Mesendoderm (in vitro differentiated cells): ENCODE measurements at regions not wholly inside any gene's neighbourhood (a gene's known extent, or its start where the extent isn't known, plus 50 kb on each side); places are given as distances from the start of the nearest gene placed in this dataset.

Experiments used
- DNase-seq: peaks from one replicate; pipeline ENCODE4 v3.0.0; 2013
- H2AK5ac ChIP-seq: 2 replicates; pipeline ENCODE4 v1.6.1; 2013; ENCODE audit warnings: low read length, inconsistent platforms
- H2BK120ac ChIP-seq: 2 replicates; pipeline ENCODE4 v1.6.1; 2013; ENCODE audit warnings: low read depth, mild to moderate bottlenecking, low read length, moderate library complexity, mixed read lengths
- H2BK15ac ChIP-seq: replicated peaks from 2 replicates; pipeline ENCODE4 v1.6.1; 2013; ENCODE audit warnings: low read depth, mild to moderate bottlenecking, moderate library complexity
- H2BK5ac ChIP-seq: 2 replicates; pipeline ENCODE4 v1.6.1; 2013; ENCODE audit warnings: low read length, inconsistent platforms
- H3K18ac ChIP-seq: 2 replicates; pipeline ENCODE4 v1.6.1; 2013; ENCODE audit warnings: mild to moderate bottlenecking, low read length, mixed read lengths
- H3K23ac ChIP-seq: one replicate; pipeline ENCODE4 v1.6.1; 2013; ENCODE audit warnings: low read length
- H3K27ac ChIP-seq: 2 replicates; pipeline ENCODE4 v1.5.1; 2013; ENCODE audit warnings: low read depth, mild to moderate bottlenecking, inconsistent platforms, low read length, moderate library complexity
- H3K27me3 ChIP-seq: 2 replicates; pipeline ENCODE4 v1.6.1; 2013; ENCODE audit warnings: low read length, control low read depth, mild to moderate bottlenecking, inconsistent platforms; ENCODE audit not compliant: insufficient read depth, poor library complexity
- H3K36me3 ChIP-seq: 2 replicates; pipeline ENCODE4 v1.6.1; 2013; ENCODE audit warnings: low read length, inconsistent platforms; ENCODE audit not compliant: control insufficient read depth, insufficient read depth
- H3K4ac ChIP-seq: one replicate; pipeline ENCODE4 v1.6.1; 2013; ENCODE audit warnings: low read depth, mild to moderate bottlenecking, low read length, moderate library complexity
- H3K4me1 ChIP-seq: 2 replicates; pipeline ENCODE4 v1.6.1; 2013; ENCODE audit warnings: low read depth, low read length, inconsistent platforms; ENCODE audit not compliant: control insufficient read depth
- H3K4me2 ChIP-seq: 2 replicates; pipeline ENCODE4 v1.6.1; 2013; ENCODE audit warnings: low read length
- H3K4me3 ChIP-seq: 2 replicates; pipeline ENCODE4 v1.5.1; 2013; ENCODE audit warnings: mild to moderate bottlenecking, low read length
- H3K56ac ChIP-seq: one replicate; pipeline ENCODE4 v1.6.1; 2013; ENCODE audit warnings: low read length
- H3K79me1 ChIP-seq: 2 replicates; pipeline ENCODE4 v1.6.1; 2013; ENCODE audit warnings: low read length, inconsistent platforms
- H3K79me2 ChIP-seq: 2 replicates; pipeline ENCODE4 v1.6.1; 2013; ENCODE audit warnings: mild to moderate bottlenecking, low read length; ENCODE audit not compliant: control insufficient read depth, insufficient read depth
- H3K9ac ChIP-seq: 2 replicates; pipeline ENCODE4 v1.6.1; 2013; ENCODE audit warnings: low read length, inconsistent platforms
- H4K5ac ChIP-seq: one replicate; pipeline ENCODE4 v1.6.1; 2013; ENCODE audit warnings: low read length
- H4K8ac ChIP-seq: one replicate; pipeline ENCODE4 v1.6.1; 2013; ENCODE audit warnings: low read depth, mild to moderate bottlenecking, control low read depth, low read length, moderate library complexity
- WGBS: extraction: QIAGEN DNeasy Blood & Tissue Kit; methylation state at CpG from one replicate; pipeline ENCODE4 v1.1.7; 2013; ENCODE audit warnings: low lambda C conversion rate, missing lambda C conversion rate; ENCODE audit not compliant: insufficient coverage; ENCODE audit errors: extremely low coverage; 5-methylcytosine and 5-hydroxymethylcytosine counted together

DNA sequence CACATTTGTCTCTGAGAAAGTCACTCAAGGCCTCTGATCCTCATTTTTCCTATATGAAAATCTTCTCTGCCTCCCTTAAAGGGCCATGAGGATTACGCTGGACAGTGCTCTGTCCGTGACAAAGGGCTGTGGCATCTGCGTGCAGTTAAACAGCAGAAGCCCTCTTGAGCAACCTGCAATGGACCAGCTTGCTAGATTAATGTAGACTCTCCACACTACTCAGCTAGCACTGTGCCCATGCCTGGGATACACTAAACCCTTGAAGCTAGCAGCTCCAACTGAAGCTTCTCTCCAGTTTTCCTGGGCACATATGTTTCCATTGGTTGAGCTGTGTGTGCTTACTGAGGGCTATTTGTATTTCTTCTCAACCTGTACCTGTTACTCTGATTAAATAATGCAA lies 303.8 kb downstream of the RPLP1 start:
- H2BK120ac ChIP-seq, result no peak overlapping the region
- no peak overlapping the region for H3K27ac ChIP-seq
- no peak overlapping the region for H3K56ac ChIP-seq
- no peak for DNase-seq
- H3K23ac ChIP-seq, result no peak overlapping the region
- H2AK5ac ChIP-seq, result no peak overlapping the region
- H3K4me2 ChIP-seq, result no peak overlapping the region
- H2BK15ac ChIP-seq, result no peak overlapping the region
- H3K36me3 ChIP-seq, result no peaks in the 10 kb centered on the region
- no peak overlapping the region for H2BK5ac ChIP-seq
- no peak overlapping the region for H4K8ac ChIP-seq
- no peak overlapping the region for H3K18ac ChIP-seq
- no peak overlapping the region for H3K4ac ChIP-seq
- no peak overlapping the region for H3K9ac ChIP-seq
- no CpG with 5 or more reads among the region's 3 CpGs for WGBS
- H3K27me3 ChIP-seq, result no peaks in the 10 kb centered on the region
- H3K79me2 ChIP-seq, result no peaks in the 10 kb centered on the region
- no peak overlapping the region for H3K4me3 ChIP-seq
- H4K5ac ChIP-seq, result no peak overlapping the region
- no peaks in the 10 kb centered on the region for H3K4me1 ChIP-seq
- H3K79me1 ChIP-seq, result no peaks in the 10 kb centered on the region

DNA sequence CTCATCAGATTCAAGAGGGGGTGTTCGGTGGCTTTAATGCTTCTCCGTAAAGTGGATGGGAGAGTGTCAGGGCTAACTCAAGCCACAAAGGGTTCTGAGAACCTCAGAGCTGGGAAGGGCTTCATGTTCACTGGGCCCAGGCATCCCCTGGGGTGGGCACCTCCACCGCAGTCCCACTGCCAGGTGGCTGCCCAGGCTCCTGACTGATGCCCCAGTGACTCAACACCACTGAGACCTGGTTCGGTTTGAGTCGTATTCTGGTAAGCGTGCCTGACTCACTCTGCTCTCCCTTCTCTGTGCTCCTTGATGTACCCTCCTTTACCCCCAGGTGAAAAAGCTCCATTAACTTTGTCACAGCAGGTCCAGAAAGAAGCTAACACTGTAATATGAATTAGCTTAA lies 304.6 kb downstream of the RPLP1 start:
- H2BK120ac ChIP-seq, result no peak overlapping the region
- H3K36me3 ChIP-seq, result no peaks in the 10 kb centered on the region
- no peak overlapping the region for H3K56ac ChIP-seq
- H3K79me2 ChIP-seq, result no peaks in the 10 kb centered on the region
- no peak overlapping the region for H3K9ac ChIP-seq
- no peak overlapping the region for H2AK5ac ChIP-seq
- no peak overlapping the region for H4K5ac ChIP-seq
- H3K23ac ChIP-seq, result no peak overlapping the region
- H2BK5ac ChIP-seq, result no peak overlapping the region
- no peaks in the 10 kb centered on the region for H3K4me1 ChIP-seq
- H3K27ac ChIP-seq, result no peak overlapping the region
- no peak overlapping the region for H4K8ac ChIP-seq
- no peak overlapping the region for H3K18ac ChIP-seq
- no peak for DNase-seq
- no peaks in the 10 kb centered on the region for H3K27me3 ChIP-seq
- H3K4ac ChIP-seq, result no peak overlapping the region
- no CpG with 5 or more reads among the region's 6 CpGs for WGBS
- no peak overlapping the region for H3K4me2 ChIP-seq
- no peak overlapping the region for H2BK15ac ChIP-seq
- no peak overlapping the region for H3K4me3 ChIP-seq
- no peaks in the 10 kb centered on the region for H3K79me1 ChIP-seq

DNA sequence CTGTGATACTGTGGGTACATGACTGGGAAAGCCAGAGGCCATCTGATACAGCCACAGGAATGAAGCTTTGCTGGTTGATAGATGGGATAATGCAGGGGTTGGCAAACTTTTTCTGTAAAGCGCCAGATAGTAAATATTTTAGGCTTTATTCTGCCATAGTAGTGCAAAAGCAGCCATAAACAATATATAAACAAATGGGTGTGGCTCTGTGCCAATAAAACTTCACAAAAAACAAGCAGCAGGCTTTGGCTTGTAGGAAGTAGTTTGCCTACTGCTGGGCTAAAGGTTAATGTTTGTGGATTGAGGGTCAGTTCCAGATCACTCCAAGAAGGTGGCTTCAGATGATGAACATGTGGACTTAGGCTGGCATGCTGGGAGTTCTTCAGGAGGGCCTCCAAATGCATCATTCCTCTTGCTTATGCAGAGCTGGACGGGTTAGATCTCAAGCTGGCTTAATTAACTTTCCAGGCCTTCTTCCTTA lies 305.7 kb downstream of the RPLP1 start:
- no peak overlapping the region for H3K4ac ChIP-seq
- no peak overlapping the region for H4K8ac ChIP-seq
- no peak overlapping the region for H3K23ac ChIP-seq
- DNase-seq, result no peak
- H3K36me3 ChIP-seq, result no peaks in the 10 kb centered on the region
- H3K56ac ChIP-seq, result no peak overlapping the region
- WGBS, result no CpG with 5 or more reads among the region's 2 CpGs
- no peak overlapping the region for H2BK120ac ChIP-seq
- H2BK5ac ChIP-seq, result no peak overlapping the region
- H3K79me1 ChIP-seq, result no peaks in the 10 kb centered on the region
- no peak overlapping the region for H2AK5ac ChIP-seq
- H3K9ac ChIP-seq, result no peak overlapping the region
- no peaks in the 10 kb centered on the region for H3K79me2 ChIP-seq
- H4K5ac ChIP-seq, result no peak overlapping the region
- H3K4me2 ChIP-seq, result no peak overlapping the region
- no peak overlapping the region for H3K18ac ChIP-seq
- H3K4me3 ChIP-seq, result no peak overlapping the region
- H3K27me3 ChIP-seq, result no peaks in the 10 kb centered on the region
- H3K4me1 ChIP-seq, result no peaks in the 10 kb centered on the region
- H2BK15ac ChIP-seq, result no peak overlapping the region
- H3K27ac ChIP-seq, result no peak overlapping the region

- Histone ChIP-seq H3K4me2 (no peak overlapping the region), H3K27ac (no peak overlapping the region), H3K4ac (no peak overlapping the region), H2AK5ac (no peak overlapping the region), H3K4me1 (no peaks in the 10 kb centered on the region), H3K23ac (no peak overlapping the region), H3K18ac (no peak overlapping the region), H3K79me2 (no peaks in the 10 kb centered on the region), H3K36me3 (no peaks in the 10 kb centered on the region), H4K5ac (no peak overlapping the region), H2BK120ac (no peak overlapping the region), H3K27me3 (no peaks in the 10 kb centered on the region), H2BK5ac (no peak overlapping the region), H3K9ac (no peak overlapping the region), H2BK15ac (no peak overlapping the region), H3K79me1 (no peaks in the 10 kb centered on the region), H3K56ac (no peak overlapping the region), H3K4me3 (no peak overlapping the region), H4K8ac (no peak overlapping the region)
- no peak for DNase-seq
- no CpG with 5 or more reads among the region's 8 CpGs for WGBS
Measured at GRCh38 chr15:69758810-69759790, 306.5 kb downstream of the RPLP1 start.

DNA sequence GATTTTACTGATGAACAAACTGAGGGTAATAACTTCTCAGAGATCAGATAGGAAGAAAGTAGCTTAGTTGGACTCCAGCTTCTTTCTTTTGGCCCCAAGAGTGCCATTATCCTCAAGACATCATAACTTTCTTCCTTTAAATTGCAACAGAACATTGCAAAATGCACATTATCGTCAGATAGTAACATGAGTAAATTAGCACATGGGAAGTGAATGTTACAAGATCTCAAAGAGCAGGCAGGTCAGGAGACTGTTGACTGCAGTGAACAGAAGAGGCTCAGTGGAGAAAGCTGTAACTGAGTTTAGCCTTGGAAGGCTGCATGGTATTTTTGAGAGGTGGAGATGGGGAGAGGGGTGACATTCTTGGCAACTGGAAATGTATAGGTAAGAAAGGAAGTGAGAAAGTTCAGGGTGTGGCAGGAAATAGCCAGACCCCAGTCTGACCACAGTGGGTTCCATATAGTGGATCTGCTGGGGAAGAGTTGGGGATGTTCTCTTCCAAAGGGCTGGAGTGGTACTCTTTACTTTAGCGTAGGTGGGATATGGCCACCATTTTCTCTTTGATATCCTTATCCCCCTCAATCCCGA lies 307.7 kb downstream of the RPLP1 start:
- Histone ChIP-seq H3K9ac (no peak overlapping the region), H3K4me3 (no peak overlapping the region), H3K56ac (no peak overlapping the region), H2BK15ac (no peak overlapping the region), H4K5ac (no peak overlapping the region), H3K79me2 (no peaks in the 10 kb centered on the region), H3K23ac (no peak overlapping the region), H3K27ac (no peak overlapping the region), H3K36me3 (no peaks in the 10 kb centered on the region), H4K8ac (no peak overlapping the region), H3K4me2 (no peak overlapping the region), H2AK5ac (no peak overlapping the region), H3K27me3 (no peaks in the 10 kb centered on the region), H3K79me1 (no peaks in the 10 kb centered on the region), H3K4ac (no peak overlapping the region), H3K18ac (no peak overlapping the region), H2BK120ac (no peak overlapping the region), H3K4me1 (no peaks in the 10 kb centered on the region), H2BK5ac (no peak overlapping the region)
- no CpG with 5 or more reads among the region's 3 CpGs for WGBS
- DNase-seq, result no peak
